ENCODE measurements at regions not wholly inside any gene's neighbourhood (a gene's known extent, or its start where the extent isn't known, plus 50 kb on each side); places are given as distances from the start of the nearest gene placed in this dataset.

DNA sequence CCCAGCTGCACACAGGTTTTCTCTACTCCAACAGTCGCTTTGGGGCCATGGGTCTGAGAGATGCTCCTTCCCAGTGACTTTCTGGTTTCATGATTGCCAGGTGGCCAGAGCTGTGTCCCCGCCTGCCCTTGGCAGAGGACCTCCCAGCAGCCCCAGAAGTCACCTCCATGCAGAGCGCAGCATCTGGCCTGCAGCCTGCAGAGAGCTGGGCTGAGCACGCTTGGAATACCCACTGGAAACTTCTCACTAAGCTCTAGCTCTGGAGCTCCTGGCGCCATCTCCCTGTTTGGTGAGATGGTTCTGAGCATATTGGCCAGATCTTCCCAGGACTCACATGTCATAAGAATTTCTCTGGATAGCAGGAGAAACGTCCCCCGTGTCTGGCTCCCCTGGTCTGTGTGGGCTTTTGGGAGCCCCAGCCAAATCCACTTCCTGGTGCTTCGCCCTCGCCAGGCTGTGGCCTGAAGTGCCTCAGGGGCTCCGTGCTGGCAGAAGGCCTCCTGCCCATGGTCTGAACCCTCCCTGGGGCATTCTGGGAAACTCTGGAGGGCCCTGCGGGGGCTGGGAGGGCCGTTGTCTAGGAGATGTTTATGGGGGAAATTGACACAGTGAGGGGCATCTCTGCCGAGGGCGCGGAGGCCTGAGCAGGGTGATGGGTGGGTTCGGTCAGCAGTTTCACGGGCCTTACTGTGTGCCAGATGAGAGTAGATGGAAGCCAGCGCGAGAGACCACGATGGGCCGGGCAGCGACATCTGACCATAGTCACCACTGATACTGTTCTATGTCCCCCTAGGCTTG lies 73.2 kb upstream of the CIBAR2 start:
- TF ChIP-seq, protein P1, sequence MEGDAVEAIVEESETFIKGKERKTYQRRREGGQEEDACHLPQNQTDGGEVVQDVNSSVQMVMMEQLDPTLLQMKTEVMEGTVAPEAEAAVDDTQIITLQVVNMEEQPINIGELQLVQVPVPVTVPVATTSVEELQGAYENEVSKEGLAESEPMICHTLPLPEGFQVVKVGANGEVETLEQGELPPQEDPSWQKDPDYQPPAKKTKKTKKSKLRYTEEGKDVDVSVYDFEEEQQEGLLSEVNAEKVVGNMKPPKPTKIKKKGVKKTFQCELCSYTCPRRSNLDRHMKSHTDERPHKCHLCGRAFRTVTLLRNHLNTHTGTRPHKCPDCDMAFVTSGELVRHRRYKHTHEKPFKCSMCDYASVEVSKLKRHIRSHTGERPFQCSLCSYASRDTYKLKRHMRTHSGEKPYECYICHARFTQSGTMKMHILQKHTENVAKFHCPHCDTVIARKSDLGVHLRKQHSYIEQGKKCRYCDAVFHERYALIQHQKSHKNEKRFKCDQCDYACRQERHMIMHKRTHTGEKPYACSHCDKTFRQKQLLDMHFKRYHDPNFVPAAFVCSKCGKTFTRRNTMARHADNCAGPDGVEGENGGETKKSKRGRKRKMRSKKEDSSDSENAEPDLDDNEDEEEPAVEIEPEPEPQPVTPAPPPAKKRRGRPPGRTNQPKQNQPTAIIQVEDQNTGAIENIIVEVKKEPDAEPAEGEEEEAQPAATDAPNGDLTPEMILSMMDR (conservative IDR thresholded peaks at IDR 0.05), result no peak
- no peak for TF ChIP-seq ZFX (IDR thresholded peaks at IDR 0.05)

Data from C4-2B (cell line).